Ascending aorta (tissue), 2 donors: ENCODE measurements at regions not wholly inside any gene's neighbourhood (a gene's known extent, or its start where the extent isn't known, plus 50 kb on each side); places are given as distances from the start of the nearest gene placed in this dataset.
A peak's percentile ranks its signal among the peaks of the same experiment; 100 is the strongest.

Source experiments
- DNase-seq, 2 donors: peaks; one replicate each; pipeline ENCODE4 v3.0.0-alpha.2; 2019; ENCODE audit warnings: low spot score in 2 of 2
- H3K27ac ChIP-seq, 2 donors: fragments of 200-600 bp; sonication (generic); one replicate each; pipeline ENCODE4 v1.5.1; 2016 to 2017; ENCODE audit warnings: mild to moderate bottlenecking in 1 of 2
- H3K27me3 ChIP-seq: fragments of 200-600 bp; sonication (generic); one replicate; pipeline ENCODE4 v1.5.1; 2017
- H3K36me3 ChIP-seq, 2 donors: fragments of 200-600 bp; sonication (generic); one replicate each; pipeline ENCODE4 v1.5.1; 2016
- H3K4me1 ChIP-seq, 2 donors: fragments of 200-600 bp; sonication (generic); one replicate each; pipeline ENCODE4 v1.5.1; 2016 to 2017; ENCODE audit warnings: mild to moderate bottlenecking in 1 of 2
- H3K4me3 ChIP-seq, 2 donors: fragments of 200-600 bp; sonication (generic); one replicate each; pipeline ENCODE4 v1.5.1; 2016 to 2017; ENCODE audit warnings: mild to moderate bottlenecking in 1 of 2
- H3K9me3 ChIP-seq, 2 donors: fragments of 200-600 bp; sonication (generic); one replicate each; pipeline ENCODE4 v1.5.1; 2016
- intact Hi-C: fragments of 100-400 bp; cut with DNase I; formaldehyde crosslinking; loops from one replicate; pipeline ENCODE4 v1.15.1; 2023
- TF ChIP-seq, protein P1 (sequence below), 3 experiments: fragments of 200-600 bp in 2 of 3; fragments of 450-650 bp in 1 of 3; sonication (generic) in 2 of 3; IDR thresholded peaks; one replicate each; pipeline ENCODE4 v1.5.1; 2016 to 2019; ENCODE audit warnings: antibody characterized with exemption in 3 of 3, mild to moderate bottlenecking in 1 of 3, moderate library complexity in 1 of 3

DNA sequence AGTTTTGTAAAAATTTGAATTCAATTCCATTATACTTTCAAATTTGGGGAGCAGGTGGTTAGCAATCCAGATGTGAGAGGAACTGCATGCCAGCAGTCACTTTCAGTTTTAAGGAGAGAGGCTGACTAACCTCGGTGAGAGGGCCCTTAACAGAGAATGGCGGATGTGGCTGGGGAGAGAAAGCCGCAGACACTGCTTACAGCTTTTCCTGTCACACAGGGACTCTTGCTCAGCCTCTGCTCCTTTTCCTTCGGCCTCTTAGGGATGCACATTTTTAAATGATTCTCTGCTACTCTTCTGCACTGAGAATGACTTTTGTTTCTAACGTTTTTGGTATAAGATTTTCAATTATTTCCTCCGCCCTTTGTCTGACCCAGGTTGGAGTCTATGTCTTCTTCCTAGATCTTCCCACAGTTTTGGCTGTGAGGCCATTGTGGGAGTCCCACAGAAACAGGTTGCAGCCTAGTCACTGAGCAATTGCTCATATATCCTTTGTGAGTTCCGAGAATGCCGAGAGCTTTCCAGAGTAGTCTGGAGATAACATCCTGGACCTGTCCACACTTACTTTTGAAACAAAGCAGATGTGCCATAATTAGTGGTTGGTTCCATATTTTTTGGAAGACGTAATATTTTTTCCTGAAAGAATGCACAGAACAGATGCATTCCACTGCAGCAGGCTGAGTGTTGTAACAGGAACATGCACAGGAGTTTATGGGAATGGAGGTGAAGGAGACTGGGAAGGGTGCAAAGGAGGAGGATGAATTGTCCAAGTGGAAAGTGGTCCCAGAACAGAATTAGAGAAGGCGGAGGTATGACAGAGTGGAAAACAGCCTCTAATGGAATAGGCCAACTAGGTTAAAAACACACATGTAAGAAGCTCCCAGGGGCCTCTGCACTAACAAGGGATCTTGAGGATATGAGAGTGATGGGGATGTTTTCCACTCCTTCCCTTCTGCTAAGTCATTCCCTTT, 168.0 kb upstream of the ZNF32 start:
- Histone ChIP-seq H3K36me3 (no peaks in the 10 kb centered on the region), H3K4me3 (no peak overlapping the region), H3K27me3 (no peaks in the 10 kb centered on the region), H3K27ac (peak overlapping the region; percentile 35 to 63), H3K9me3 (no peaks in the 10 kb centered on the region), H3K4me1 (peaks cover 9 to 33% of the 10 kb centered on the region in 2 donors)
- TF ChIP-seq, protein P1, sequence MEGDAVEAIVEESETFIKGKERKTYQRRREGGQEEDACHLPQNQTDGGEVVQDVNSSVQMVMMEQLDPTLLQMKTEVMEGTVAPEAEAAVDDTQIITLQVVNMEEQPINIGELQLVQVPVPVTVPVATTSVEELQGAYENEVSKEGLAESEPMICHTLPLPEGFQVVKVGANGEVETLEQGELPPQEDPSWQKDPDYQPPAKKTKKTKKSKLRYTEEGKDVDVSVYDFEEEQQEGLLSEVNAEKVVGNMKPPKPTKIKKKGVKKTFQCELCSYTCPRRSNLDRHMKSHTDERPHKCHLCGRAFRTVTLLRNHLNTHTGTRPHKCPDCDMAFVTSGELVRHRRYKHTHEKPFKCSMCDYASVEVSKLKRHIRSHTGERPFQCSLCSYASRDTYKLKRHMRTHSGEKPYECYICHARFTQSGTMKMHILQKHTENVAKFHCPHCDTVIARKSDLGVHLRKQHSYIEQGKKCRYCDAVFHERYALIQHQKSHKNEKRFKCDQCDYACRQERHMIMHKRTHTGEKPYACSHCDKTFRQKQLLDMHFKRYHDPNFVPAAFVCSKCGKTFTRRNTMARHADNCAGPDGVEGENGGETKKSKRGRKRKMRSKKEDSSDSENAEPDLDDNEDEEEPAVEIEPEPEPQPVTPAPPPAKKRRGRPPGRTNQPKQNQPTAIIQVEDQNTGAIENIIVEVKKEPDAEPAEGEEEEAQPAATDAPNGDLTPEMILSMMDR (IDR thresholded peaks at IDR 0.05) = no peak
- intact Hi-C loops = loop anchor here (2.0 to 5.0 kb wide), 2 partner anchors 46 to 124 kb away; no protein-coding TSS in a partner anchor
- DNase-seq = no peak

DNA sequence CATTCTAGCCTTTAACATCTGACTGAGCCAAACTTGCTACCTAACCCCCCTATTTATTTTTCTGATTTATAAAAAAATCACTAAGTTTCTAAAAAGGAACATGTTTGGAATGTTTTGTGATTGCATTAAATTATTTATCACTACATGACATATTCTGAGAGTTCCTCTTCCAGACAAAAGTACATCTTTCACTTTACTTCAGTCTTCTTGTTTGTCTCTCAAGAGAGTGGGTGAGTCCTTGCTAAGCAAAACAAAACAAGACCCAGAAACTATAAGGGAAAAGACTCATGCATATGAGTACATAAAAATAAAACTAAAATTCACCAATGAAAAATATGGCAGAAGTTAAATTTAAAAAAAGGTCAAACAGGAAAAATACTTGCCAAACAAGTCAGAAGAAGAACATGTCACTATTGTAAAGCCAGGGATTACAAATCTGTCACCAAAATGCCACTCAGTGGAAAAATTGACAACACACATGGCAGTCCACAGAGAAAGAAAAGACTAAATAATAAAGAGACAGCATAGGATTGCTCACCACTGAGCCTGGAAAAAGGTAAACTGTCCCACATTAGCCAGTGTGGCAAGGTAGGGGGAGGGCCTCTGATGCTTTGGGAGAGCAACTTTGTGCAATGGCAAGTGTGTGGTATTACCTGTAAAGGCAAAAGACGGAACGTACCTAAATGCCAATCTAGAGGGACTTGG, 166.7 kb upstream of the ZNF32 start:
- TF ChIP-seq, protein P1 (IDR thresholded peaks at IDR 0.05) = no peak
- H3K36me3 ChIP-seq = no peaks in the 10 kb centered on the region
- no peak overlapping the region for H3K4me3 ChIP-seq
- no peaks in the 10 kb centered on the region for H3K9me3 ChIP-seq
- intact Hi-C loops = loop anchor here (5.0 kb wide), 1 partner anchor 123 kb away; no protein-coding TSS in a partner anchor
- H3K27me3 ChIP-seq = no peaks in the 10 kb centered on the region
- peak overlapping the region; percentile 20 to 35 for H3K27ac ChIP-seq
- H3K4me1 ChIP-seq = peaks cover 10 to 35% of the 10 kb centered on the region in 2 donors
- DNase-seq = no peak

DNA sequence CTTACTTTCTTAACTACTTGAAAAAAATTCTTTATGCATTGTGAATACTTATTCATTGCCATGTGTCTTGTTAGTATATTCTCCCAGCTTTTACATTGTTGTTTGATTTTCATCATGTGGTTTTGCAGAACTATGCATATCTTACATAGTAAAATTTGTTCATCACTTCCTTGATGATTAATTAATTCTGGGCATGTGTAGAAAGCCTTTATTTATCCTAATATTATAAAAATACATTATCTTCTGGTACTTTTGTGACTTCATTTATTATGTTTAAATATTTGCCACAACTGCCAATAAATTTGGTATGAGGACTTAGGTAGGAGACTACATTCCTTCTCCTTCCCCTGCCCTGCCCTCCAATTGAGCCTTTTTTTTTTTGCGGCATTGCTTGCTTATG, 166.0 kb upstream of the ZNF32 start:
- Histone ChIP-seq H3K9me3 (no peaks in the 10 kb centered on the region), H3K27me3 (no peaks in the 10 kb centered on the region), H3K4me1 (peaks cover 12 to 34% of the 10 kb centered on the region in 2 donors), H3K4me3 (no peak overlapping the region), H3K27ac (no peak overlapping the region), H3K36me3 (no peaks in the 10 kb centered on the region)
- TF ChIP-seq, protein P1 (IDR thresholded peaks at IDR 0.05) = no peak
- intact Hi-C loops = loop anchor here (5.0 kb wide), 1 partner anchor 122 kb away; no protein-coding TSS in a partner anchor
- no peak for DNase-seq

DNA sequence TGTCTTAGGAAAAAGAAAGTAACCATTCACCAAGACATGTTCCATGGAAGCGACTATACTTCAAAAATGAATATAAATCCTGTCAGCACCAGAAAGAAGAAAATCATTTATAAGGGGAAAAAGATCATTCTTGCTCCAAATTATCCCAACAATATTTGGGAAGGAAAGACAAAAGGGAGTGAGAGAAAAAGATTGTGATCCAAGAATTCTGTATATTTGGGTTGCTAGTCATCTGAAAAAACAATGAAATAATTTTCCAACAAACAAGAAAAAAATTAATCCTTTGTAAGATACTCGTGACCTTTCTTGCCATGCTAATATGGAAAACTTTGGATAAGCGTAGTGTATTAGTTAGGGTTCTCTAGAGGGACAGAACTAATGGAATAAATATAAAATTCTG, 163.2 kb upstream of the ZNF32 start:
- TF ChIP-seq, protein P1 (IDR thresholded peaks at IDR 0.05) = no peak
- intact Hi-C loops = no loop called here

DNA sequence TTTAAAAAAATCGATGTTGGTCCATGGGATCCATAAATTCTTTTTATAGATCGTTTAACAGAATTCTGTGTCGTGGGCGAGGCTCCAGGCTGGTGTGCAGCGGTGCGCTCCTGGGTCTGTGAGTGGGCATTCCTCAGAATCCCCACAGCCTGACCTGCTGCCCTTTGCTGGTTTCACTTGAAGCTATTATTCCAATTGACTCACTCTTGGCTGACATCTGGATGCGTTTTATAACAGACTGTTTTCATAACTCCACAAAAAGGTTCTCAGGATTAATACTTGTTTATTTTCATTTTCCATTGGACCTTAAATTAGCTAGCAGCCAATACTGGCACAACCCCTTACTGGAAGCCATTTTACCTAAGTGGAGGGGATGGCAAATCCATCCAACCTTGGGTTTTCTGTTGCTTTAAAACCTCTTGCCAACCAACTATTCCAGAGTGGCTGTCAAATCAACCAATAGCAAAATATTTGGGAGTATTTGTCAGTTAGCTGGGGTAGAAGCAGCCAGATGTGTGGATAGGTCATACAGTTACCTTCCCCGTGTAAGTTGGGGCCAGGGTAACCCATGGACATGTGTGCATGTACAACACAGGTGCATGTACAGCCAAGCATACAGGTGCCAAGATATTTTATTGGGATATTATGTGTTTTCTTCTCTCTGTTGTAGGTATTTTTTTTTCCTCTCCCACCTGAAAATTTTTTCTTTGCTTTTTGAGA, 160.7 kb upstream of the ZNF32 start:
- DNase-seq = no peak
- Histone ChIP-seq H3K4me1 (peaks cover 11 to 37% of the 10 kb centered on the region in 2 donors), H3K27ac (peak overlapping the region; percentile 64 to 85), H3K36me3 (no peaks in the 10 kb centered on the region), H3K9me3 (no peaks in the 10 kb centered on the region), H3K4me3 (no peak overlapping the region), H3K27me3 (no peaks in the 10 kb centered on the region)
- TF ChIP-seq, protein P1 (IDR thresholded peaks at IDR 0.05) = no peak
- intact Hi-C loops = no loop called here

More for the DNA sequence above, 163.2 kb upstream of the ZNF32 start:
- Histone ChIP-seq H3K9me3 (no peaks in the 10 kb centered on the region), H3K36me3 (no peaks in the 10 kb centered on the region), H3K27ac (peak overlapping the region in 1 of 2 donors; percentile 85), H3K4me3 (no peak overlapping the region), H3K27me3 (no peaks in the 10 kb centered on the region), H3K4me1 (peaks cover 14 to 47% of the 10 kb centered on the region in 2 donors)
- DNase-seq = no peak
